ENCODE measurements at regions not wholly inside any gene's neighbourhood (a gene's known extent, or its start where the extent isn't known, plus 50 kb on each side); places are given as distances from the start of the nearest gene placed in this dataset.

GRCh38 chr11:111067994-111068393, 177.5 kb upstream of the POU2AF2 start (continued):
- TF ChIP-seq FOXP1 (CRISPR knock-in tag; IDR thresholded peaks at IDR 0.05; ENCODE audit: borderline replicate concordance) (no peak), ZNF219 (CRISPR knock-in tag; IDR thresholded peaks at IDR 0.05; ENCODE audit: borderline replicate concordance) (no peak), ZNF396 (CRISPR knock-in tag; IDR thresholded peaks at IDR 0.05; ENCODE audit: borderline replicate concordance) (no peak), HMGXB4 (CRISPR knock-in tag; IDR thresholded peaks at IDR 0.05) (no peak)

GRCh38 chr11:111066846-111067245, 178.7 kb upstream of the POU2AF2 start:
- H3K4me1 Mint-ChIP-seq = peaks cover 8% of the 10 kb centered on the region
- no peak overlapping the region for H3K4me3 Mint-ChIP-seq
- no peak for ATAC-seq
- no peak overlapping the region for H3K27ac Mint-ChIP-seq
- CTCF ChIA-PET = no interaction called here
- POLR2A ChIA-PET = no interaction called here
- H3K27me3 Mint-ChIP-seq (ENCODE audit: low read depth) = no peaks in the 10 kb centered on the region
- peaks cover 9% of the 10 kb centered on the region for H3K36me3 Mint-ChIP-seq
- peaks cover 16% of the 10 kb centered on the region for H3K9me3 Mint-ChIP-seq
- no peak for DNase-seq (ENCODE audit: low spot score)
- TF ChIP-seq CREM (CRISPR knock-in tag; IDR thresholded peaks at IDR 0.05) (no peak), JAZF1 (CRISPR knock-in tag; IDR thresholded peaks at IDR 0.05) (no peak)

- POLR2A ChIA-PET = no interaction called here
- Mint-ChIP-seq H3K9me3 (peaks cover 18% of the 10 kb centered on the region), H3K27me3 (ENCODE audit: low read depth) (no peaks in the 10 kb centered on the region), H3K4me3 (no peak overlapping the region), H3K36me3 (peaks cover 9% of the 10 kb centered on the region), H3K27ac (no peak overlapping the region), H3K4me1 (peaks cover under 1% of the 10 kb centered on the region)
- ATAC-seq (no peak; the same call in 1 of the 2 replicates), DNase-seq (ENCODE audit: low spot score) (no peak)
- no peak for TF ChIP-seq ZNF232 (CRISPR knock-in tag; IDR thresholded peaks at IDR 0.05)
- no peak for TF ChIP-seq ATF1 (CRISPR knock-in tag; IDR thresholded peaks at IDR 0.05)
- no peak for TF ChIP-seq FOXP1 (CRISPR knock-in tag; IDR thresholded peaks at IDR 0.05; ENCODE audit: borderline replicate concordance)
- TF ChIP-seq CBFB (CRISPR knock-in tag; IDR thresholded peaks at IDR 0.05; ENCODE audit: low read depth) = no peak
- no peak for TF ChIP-seq RELA (CRISPR knock-in tag; IDR thresholded peaks at IDR 0.05; ENCODE audit: borderline replicate concordance)
- TF ChIP-seq ZBTB43 (CRISPR knock-in tag; IDR thresholded peaks at IDR 0.05) = no peak
- no peak for TF ChIP-seq JAZF1 (CRISPR knock-in tag; IDR thresholded peaks at IDR 0.05)
- TF ChIP-seq IRF2 (CRISPR knock-in tag; IDR thresholded peaks at IDR 0.05; ENCODE audit: borderline replicate concordance, low read depth) = no peak
- TF ChIP-seq E2F1 (CRISPR knock-in tag; IDR thresholded peaks at IDR 0.05) = no peak
- no peak for TF ChIP-seq PREB (CRISPR knock-in tag; IDR thresholded peaks at IDR 0.05; ENCODE audit: borderline replicate concordance)
- no peak for TF ChIP-seq JUN (CRISPR knock-in tag; IDR thresholded peaks at IDR 0.05)
- no peak for TF ChIP-seq SMAD3 (CRISPR knock-in tag; IDR thresholded peaks at IDR 0.05; ENCODE audit: borderline replicate concordance)
- no peak for TF ChIP-seq GTF2I (CRISPR knock-in tag; conservative IDR thresholded peaks at IDR 0.05)
- no peak for TF ChIP-seq KAT7 (CRISPR knock-in tag; IDR thresholded peaks at IDR 0.05; ENCODE audit: borderline replicate concordance)
- TF ChIP-seq ZSCAN18 (CRISPR knock-in tag; IDR thresholded peaks at IDR 0.05) = no peak
- TF ChIP-seq ZNF219 (CRISPR knock-in tag; IDR thresholded peaks at IDR 0.05; ENCODE audit: borderline replicate concordance) = no peak
- CTCF ChIA-PET = no interaction called here
These were observed 181.6 kb upstream of the POU2AF2 start for GRCh38 chr11:111063726-111064517.
